Thyroid gland (tissue), 4 donors: ENCODE measurements at regions not wholly inside any gene's neighbourhood (a gene's known extent, or its start where the extent isn't known, plus 50 kb on each side); places are given as distances from the start of the nearest gene placed in this dataset.

ENCODE experiments used
- DNase-seq, 2 donors: peaks; one replicate each; pipeline ENCODE4 v3.0.0-alpha.2; 2019
- H3K27ac ChIP-seq, 3 donors: fragments of 200-600 bp; sonication (generic); 1 replicate in 2 of 3; 2 replicates in 1 of 3; pipeline ENCODE4 v1.5.1; 2016 to 2019; ENCODE audit warnings: mild to moderate bottlenecking in 1 of 3, moderate library complexity in 1 of 3
- H3K27me3 ChIP-seq: fragments of 200-600 bp; sonication (generic); one replicate; pipeline ENCODE4 v1.5.1; 2019
- H3K36me3 ChIP-seq, 2 donors: fragments of 200-600 bp; sonication (generic); one replicate each; pipeline ENCODE4 v1.5.1; 2016 to 2019
- H3K4me1 ChIP-seq, 2 donors: fragments of 200-600 bp; sonication (generic); one replicate each; pipeline ENCODE4 v1.5.1; 2017 to 2019
- H3K4me3 ChIP-seq, 3 donors: fragments of 200-600 bp; sonication (generic); replicated peaks in 1 of 3; 1 replicate in 2 of 3; 2 replicates in 1 of 3; pipeline ENCODE4 v1.5.1; 2016; ENCODE audit warnings: mild to moderate bottlenecking in 1 of 3
- H3K9me3 ChIP-seq: fragments of 200-600 bp; sonication (generic); one replicate; pipeline ENCODE4 v1.5.1; 2017
- CTCF ChIP-seq, 6 experiments: fragments of 200-600 bp in 3 of 6; fragments of 450-650 bp in 3 of 6; sonication (generic) in 3 of 6; IDR thresholded peaks; one replicate each; pipeline ENCODE4 v1.5.1; 2016 to 2019; ENCODE audit warnings: antibody characterized with exemption in 6 of 6, mild to moderate bottlenecking in 2 of 6, inconsistent platforms in 1 of 6, moderate library complexity in 1 of 6
- POLR2A ChIP-seq, 2 donors: fragments of 450-650 bp; IDR thresholded peaks; one replicate each; pipeline ENCODE4 v1.6.1; 2017; ENCODE audit warnings: antibody characterized with exemption in 2 of 2, mild to moderate bottlenecking in 2 of 2, moderate library complexity in 1 of 2
- WGBS, 2 donors: methylation state at CpG; one replicate each; pipeline ENCODE4 v1.1.5; 2017; 5-methylcytosine and 5-hydroxymethylcytosine counted together
- intact Hi-C: fragments of 100-400 bp; cut with DNase I; formaldehyde crosslinking; loops from one replicate; pipeline ENCODE4 v1.15.1; 2023

GRCh38 chr15:79598639-79599038, 166.5 kb downstream of the MINAR1 start:
- no peak overlapping the region for H3K27ac ChIP-seq
- no peak overlapping the region for H3K4me3 ChIP-seq
- intact Hi-C loops, result no loop called here
- WGBS, 2 donors, result 76 to 81% methylated on average over 1 of the region's 1 CpG
- DNase-seq, result no peak
- H3K27me3 ChIP-seq, result no peaks in the 10 kb centered on the region
- H3K9me3 ChIP-seq, result no peaks in the 10 kb centered on the region
- H3K36me3 ChIP-seq, result no peaks in the 10 kb centered on the region
- no peak for TF ChIP-seq POLR2A (IDR thresholded peaks at IDR 0.05)
- TF ChIP-seq CTCF (IDR thresholded peaks at IDR 0.05), result no peak
- H3K4me1 ChIP-seq, result no peaks in the 10 kb centered on the region

DNA sequence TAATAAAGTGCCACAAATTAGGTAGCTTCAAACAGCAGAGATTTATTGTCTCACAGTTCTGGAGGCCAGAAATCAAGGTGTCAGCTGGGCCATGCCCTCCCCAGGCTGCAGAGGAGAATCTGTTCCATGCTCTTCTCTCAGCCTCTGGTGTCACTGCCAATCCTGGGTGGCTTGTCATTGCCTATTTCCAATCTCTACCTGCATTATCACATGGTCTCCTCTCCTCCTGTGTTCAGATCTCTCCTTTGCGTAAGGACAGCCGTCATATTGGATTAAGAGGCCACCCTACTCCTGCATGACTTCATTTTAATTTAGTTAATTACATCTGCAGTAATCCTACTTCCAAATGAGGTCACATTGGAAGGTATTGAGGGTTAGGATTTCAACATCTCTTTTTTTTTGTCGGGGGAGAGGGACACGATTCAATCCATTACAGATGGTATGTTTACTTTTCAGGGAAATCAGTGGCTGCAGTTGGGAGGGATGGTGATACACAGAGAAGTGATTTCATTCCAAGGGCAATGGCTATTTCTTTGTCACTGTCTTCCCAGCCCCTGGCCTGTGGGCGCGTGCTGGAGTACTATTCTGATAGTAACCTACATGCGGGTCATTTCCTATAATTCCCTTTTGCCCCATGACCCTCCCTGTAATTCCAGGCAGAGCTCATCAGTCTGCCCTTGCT, 169.4 kb downstream of the MINAR1 start:
- no peak overlapping the region for H3K4me3 ChIP-seq
- no peak overlapping the region for H3K27ac ChIP-seq
- H3K36me3 ChIP-seq, result no peaks in the 10 kb centered on the region
- no peaks in the 10 kb centered on the region for H3K4me1 ChIP-seq
- 75 to 95% methylated on average over 7 of the region's 7 CpGs for WGBS, 2 donors
- no peak for DNase-seq
- intact Hi-C loops, result no loop called here
- no peaks in the 10 kb centered on the region for H3K9me3 ChIP-seq
- TF ChIP-seq CTCF (IDR thresholded peaks at IDR 0.05) (no peak), POLR2A (IDR thresholded peaks at IDR 0.05) (no peak)
- no peaks in the 10 kb centered on the region for H3K27me3 ChIP-seq

DNA sequence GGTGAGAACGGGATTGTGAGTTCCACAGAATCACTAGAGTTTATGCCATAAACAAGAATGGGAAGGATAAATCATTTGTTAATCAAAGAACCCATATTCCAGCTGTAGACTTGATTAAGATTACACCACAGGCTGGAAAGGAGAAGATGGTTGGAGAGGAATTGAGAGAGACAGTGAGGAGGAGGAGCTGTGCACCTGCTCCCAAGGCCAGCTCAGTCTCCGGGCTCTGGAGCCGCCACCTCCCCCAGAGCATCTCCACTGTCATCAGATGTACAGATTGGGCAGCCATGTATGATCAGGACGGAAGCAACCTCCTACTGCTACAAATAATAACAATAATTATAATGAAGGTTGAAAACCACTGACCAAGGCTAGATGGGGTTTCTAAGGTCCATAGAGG, 170.0 kb downstream of the MINAR1 start:
- H3K27me3 ChIP-seq, result no peaks in the 10 kb centered on the region
- no peaks in the 10 kb centered on the region for H3K9me3 ChIP-seq
- H3K36me3 ChIP-seq, result no peaks in the 10 kb centered on the region
- DNase-seq, result no peak
- 89% methylated on average over 4 of the region's 4 CpGs for WGBS, 2 donors
- H3K4me3 ChIP-seq, result no peak overlapping the region
- no peaks in the 10 kb centered on the region for H3K4me1 ChIP-seq
- H3K27ac ChIP-seq, result no peak overlapping the region
- TF ChIP-seq CTCF (IDR thresholded peaks at IDR 0.05) (no peak), POLR2A (IDR thresholded peaks at IDR 0.05) (no peak)
- intact Hi-C loops, result no loop called here

DNA sequence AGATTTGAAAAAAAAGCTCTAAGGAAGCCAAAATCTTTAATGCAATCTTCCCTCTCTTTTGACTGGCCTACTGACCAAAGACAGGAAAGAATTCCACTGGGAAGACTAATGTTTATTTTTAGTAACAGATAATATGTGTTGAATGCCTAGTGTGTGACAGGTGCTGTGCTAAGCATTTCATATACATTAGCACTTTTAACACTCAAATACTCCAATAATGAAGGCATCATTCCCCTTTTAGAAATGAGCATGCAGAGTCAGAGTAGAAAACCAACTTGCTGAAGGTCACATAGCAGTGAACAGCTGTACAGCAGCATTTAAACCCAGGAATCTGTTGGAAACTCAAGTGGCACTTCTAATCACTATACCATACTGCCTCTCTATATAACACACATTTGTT, 170.6 kb downstream of the MINAR1 start:
- no peak for DNase-seq
- no peaks in the 10 kb centered on the region for H3K36me3 ChIP-seq
- no peaks in the 10 kb centered on the region for H3K27me3 ChIP-seq
- no peak overlapping the region for H3K4me3 ChIP-seq
- H3K4me1 ChIP-seq, result no peaks in the 10 kb centered on the region
- H3K9me3 ChIP-seq, result no peaks in the 10 kb centered on the region
- TF ChIP-seq CTCF (IDR thresholded peaks at IDR 0.05) (no peak), POLR2A (IDR thresholded peaks at IDR 0.05) (no peak)
- H3K27ac ChIP-seq, result no peak overlapping the region
- intact Hi-C loops, result no loop called here

DNA sequence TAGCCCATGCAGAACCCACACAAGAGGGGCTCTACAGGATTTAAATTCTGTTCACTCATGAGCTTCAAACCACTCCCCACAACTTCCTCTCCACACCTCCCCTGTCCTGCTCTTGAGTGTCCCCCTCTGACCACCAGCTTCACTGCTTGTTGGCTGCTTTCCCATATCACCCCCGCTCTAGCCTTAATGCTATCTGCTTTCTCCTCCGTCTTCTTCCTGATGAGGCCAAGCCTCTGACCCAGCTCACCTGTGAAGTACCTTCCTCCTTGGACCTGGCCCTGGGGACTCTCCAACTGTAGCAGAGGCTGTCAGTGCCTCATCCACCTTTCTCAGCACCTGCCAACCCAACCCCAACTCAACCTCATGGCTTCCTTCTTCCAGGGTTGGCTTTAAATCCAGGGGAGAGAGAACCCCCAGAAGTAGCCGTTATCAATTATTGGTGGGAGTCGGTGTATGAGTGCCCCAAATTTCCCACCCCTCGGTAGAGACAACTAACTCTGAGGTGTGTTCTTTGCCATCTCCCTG, 174.8 kb downstream of the MINAR1 start:
- Histone ChIP-seq H3K4me3 (no peak overlapping the region), H3K27ac (no peak overlapping the region), H3K4me1 (no peaks in the 10 kb centered on the region), H3K9me3 (no peaks in the 10 kb centered on the region), H3K36me3 (no peaks in the 10 kb centered on the region), H3K27me3 (no peaks in the 10 kb centered on the region)
- intact Hi-C loops, result no loop called here
- 80 to 85% methylated on average over 5 of the region's 5 CpGs for WGBS, 2 donors
- no peak for DNase-seq
- TF ChIP-seq POLR2A (IDR thresholded peaks at IDR 0.05), result no peak
- no peak for TF ChIP-seq CTCF (IDR thresholded peaks at IDR 0.05)
